OCI-LY3 (cell line): ENCODE measurements at regions not wholly inside any gene's neighbourhood (a gene's known extent, or its start where the extent isn't known, plus 50 kb on each side); places are given as distances from the start of the nearest gene placed in this dataset.

ENCODE experiments used
- H2AFZ ChIP-seq: fragments of 200-600, 300-600 bp; shearing (Covaris generic); 2 replicates; pipeline ENCODE4 v1.6.0; 2014; ENCODE audit warnings: antibody characterized with exemption, low read depth, low read length
- H3K27ac ChIP-seq: fragments of 200-600, 300-600 bp; sonication (generic); 2 replicates; pipeline ENCODE4 v1.5.1; 2014; ENCODE audit warnings: mild to moderate bottlenecking, low read length, moderate library complexity, mixed read lengths
- H3K27me3 ChIP-seq: fragments of 200-600, 300-600 bp; sonication (generic); 2 replicates; pipeline ENCODE4 v1.6.1; 2014; ENCODE audit warnings: low read depth, low read length, mixed read lengths
- H3K36me3 ChIP-seq: fragments of 200-600, 300-600 bp; sonication (generic); replicated peaks from 2 replicates; pipeline ENCODE3; 2014; ENCODE audit warnings: low read depth, low read length, mixed read lengths
- H3K4me1 ChIP-seq: fragments of 300-600, 200-600 bp; sonication (generic); 2 replicates; pipeline ENCODE4 v1.6.1; 2014; ENCODE audit warnings: low read length, mixed read lengths
- H3K4me2 ChIP-seq: fragments of 200-600, 300-600 bp; sonication (generic); 2 replicates; pipeline ENCODE4 v1.6.1; 2014; ENCODE audit warnings: low read length, mixed read lengths
- H3K4me3 ChIP-seq: fragments of 300-600, 200-600 bp; sonication (generic); 2 replicates; pipeline ENCODE4 v1.5.1; 2014; ENCODE audit warnings: antibody characterized with exemption, mild to moderate bottlenecking, low read length, moderate library complexity
- H3K79me2 ChIP-seq: fragments of 300-600, 200-600 bp; shearing (Covaris generic); 2 replicates; pipeline ENCODE4 v1.6.1; 2014; ENCODE audit warnings: mild to moderate bottlenecking, low read length, mixed read lengths
- H3K9ac ChIP-seq: fragments of 300-600, 200-600 bp; shearing (Covaris generic); 2 replicates; pipeline ENCODE4 v1.6.0; 2014; ENCODE audit warnings: mild to moderate bottlenecking, low read length, moderate library complexity
- H3K9me3 ChIP-seq: fragments of 200-600, 300-600 bp; shearing (Covaris generic); 2 replicates; pipeline ENCODE4 v1.6.1; 2014; ENCODE audit warnings: low read length, mixed read lengths; ENCODE audit not compliant: insufficient read depth
- H4K20me1 ChIP-seq: fragments of 200-600, 300-600 bp; sonication (generic); 2 replicates; pipeline ENCODE4 v1.6.1; 2016; ENCODE audit warnings: low read length, mixed read lengths; ENCODE audit not compliant: insufficient read depth
- EZH2phosphoT487 ChIP-seq: fragments of 200-600 bp; shearing (Covaris generic); IDR thresholded peaks from 2 replicates; pipeline ENCODE4 v1.6.1; 2018; ENCODE audit warnings: antibody characterized with exemption, mixed run types, low read depth
- TF ChIP-seq, protein P1 (sequence below): fragments of 200-600, 300-600 bp; sonication (generic); IDR thresholded peaks from 2 replicates; pipeline ENCODE4 v1.5.1; 2014; ENCODE audit warnings: antibody characterized with exemption, low read length, low read depth

DNA sequence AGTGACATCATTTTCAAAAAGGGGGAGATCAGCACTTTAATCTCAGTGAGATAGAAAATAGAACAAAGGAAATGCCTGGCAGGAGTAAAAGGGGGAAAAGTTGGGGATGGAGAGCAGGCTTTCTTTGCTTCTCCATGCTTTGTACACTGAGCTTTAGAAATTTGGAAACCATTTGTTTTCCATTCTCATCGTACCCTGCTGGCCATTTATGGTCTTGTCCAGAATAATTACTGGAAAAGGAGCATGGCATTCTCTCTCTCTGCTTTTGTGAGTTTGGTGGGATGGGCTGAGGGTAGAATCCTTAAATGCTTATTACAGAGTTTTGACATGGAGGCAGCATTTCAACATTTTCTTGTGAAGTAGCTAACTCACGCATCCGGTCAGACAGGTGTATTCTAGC is 104.4 kb upstream of the FLRT2 start:
- Histone ChIP-seq H3K9ac (no peak overlapping the region), H3K79me2 (no peaks in the 10 kb centered on the region), H3K4me3 (no peak overlapping the region), H3K4me1 (no peaks in the 10 kb centered on the region), H3K36me3 (no peaks in the 10 kb centered on the region), H2AFZ (no peak overlapping the region), H3K9me3 (no peaks in the 10 kb centered on the region), H4K20me1 (no peaks in the 10 kb centered on the region), H3K27me3 (no peaks in the 10 kb centered on the region), H3K4me2 (no peak overlapping the region), H3K27ac (no peak overlapping the region)
- TF ChIP-seq EZH2phosphoT487, result no peak
- TF ChIP-seq, protein P1, sequence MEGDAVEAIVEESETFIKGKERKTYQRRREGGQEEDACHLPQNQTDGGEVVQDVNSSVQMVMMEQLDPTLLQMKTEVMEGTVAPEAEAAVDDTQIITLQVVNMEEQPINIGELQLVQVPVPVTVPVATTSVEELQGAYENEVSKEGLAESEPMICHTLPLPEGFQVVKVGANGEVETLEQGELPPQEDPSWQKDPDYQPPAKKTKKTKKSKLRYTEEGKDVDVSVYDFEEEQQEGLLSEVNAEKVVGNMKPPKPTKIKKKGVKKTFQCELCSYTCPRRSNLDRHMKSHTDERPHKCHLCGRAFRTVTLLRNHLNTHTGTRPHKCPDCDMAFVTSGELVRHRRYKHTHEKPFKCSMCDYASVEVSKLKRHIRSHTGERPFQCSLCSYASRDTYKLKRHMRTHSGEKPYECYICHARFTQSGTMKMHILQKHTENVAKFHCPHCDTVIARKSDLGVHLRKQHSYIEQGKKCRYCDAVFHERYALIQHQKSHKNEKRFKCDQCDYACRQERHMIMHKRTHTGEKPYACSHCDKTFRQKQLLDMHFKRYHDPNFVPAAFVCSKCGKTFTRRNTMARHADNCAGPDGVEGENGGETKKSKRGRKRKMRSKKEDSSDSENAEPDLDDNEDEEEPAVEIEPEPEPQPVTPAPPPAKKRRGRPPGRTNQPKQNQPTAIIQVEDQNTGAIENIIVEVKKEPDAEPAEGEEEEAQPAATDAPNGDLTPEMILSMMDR, result no peak

DNA sequence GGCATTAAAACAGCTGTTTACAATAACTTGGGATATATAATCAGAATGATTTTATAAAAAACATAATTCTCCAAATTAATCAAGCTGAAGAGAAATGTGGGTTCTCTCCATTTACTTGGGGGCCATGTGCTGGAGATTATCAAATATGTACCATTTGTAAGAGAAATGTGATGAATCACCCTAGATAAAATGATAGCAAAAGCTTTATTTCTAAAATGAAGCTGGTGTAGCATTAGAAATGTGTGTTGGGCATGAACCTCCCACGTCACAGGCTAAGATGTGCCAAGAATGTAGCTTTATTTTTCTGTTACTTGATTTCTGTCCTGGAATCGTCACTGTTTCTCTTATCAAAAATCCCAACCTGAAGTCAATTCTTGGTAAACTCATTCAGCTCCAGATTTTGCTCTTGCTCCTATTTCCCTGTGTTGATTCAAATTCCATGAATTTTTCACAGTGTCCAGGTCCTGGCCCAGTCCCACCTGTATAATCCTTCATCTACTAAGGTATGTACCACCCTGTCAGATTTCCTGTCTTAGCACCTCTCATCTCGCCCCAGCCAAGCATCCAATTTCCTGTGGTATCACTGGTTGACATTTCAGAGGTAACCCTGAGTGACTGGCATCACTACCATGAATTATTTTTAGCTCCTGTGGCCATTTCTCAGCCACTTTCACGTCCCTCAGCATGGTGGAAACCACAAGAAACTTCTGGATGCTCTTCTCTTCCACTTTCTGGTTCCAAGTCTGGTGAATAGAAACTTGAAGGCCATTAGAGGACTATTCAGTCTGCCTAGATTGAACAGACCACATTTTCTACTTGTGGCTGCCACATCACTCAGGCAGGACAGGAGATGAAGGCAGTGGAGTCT is 103.6 kb upstream of the FLRT2 start:
- H3K27me3 ChIP-seq, result no peaks in the 10 kb centered on the region
- H3K9me3 ChIP-seq, result no peaks in the 10 kb centered on the region
- H3K4me3 ChIP-seq, result no peak overlapping the region
- no peak overlapping the region for H2AFZ ChIP-seq
- no peaks in the 10 kb centered on the region for H3K4me1 ChIP-seq
- no peaks in the 10 kb centered on the region for H3K36me3 ChIP-seq
- no peaks in the 10 kb centered on the region for H4K20me1 ChIP-seq
- no peak overlapping the region for H3K27ac ChIP-seq
- H3K79me2 ChIP-seq, result no peaks in the 10 kb centered on the region
- no peak for TF ChIP-seq EZH2phosphoT487
- TF ChIP-seq, protein P1, result no peak
- no peak overlapping the region for H3K9ac ChIP-seq
- no peak overlapping the region for H3K4me2 ChIP-seq

DNA sequence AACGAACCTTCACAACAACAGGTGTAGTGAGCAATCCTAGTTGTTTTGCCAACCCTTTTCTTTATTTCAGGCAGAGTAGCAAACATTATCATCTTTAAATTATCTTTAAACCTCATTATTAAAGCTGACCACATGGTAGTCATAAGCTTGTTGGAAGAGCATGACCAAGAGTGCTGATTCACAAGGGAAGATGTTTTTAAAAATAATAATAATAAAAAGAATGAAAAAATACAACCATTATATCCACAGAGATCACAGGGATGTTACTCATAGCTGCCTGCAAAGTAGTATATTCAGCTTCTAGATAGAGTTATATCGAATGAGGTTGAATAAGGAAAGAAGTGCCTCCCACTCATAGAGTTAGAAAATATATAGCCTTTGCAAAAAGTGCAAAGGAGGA is 101.0 kb upstream of the FLRT2 start:
- H3K9ac ChIP-seq, result no peak overlapping the region
- H3K4me2 ChIP-seq, result no peak overlapping the region
- no peak overlapping the region for H3K4me3 ChIP-seq
- TF ChIP-seq, protein P1, result no peak
- no peak for TF ChIP-seq EZH2phosphoT487
- no peaks in the 10 kb centered on the region for H3K4me1 ChIP-seq
- H3K27me3 ChIP-seq, result no peaks in the 10 kb centered on the region
- H3K9me3 ChIP-seq, result no peaks in the 10 kb centered on the region
- no peaks in the 10 kb centered on the region for H3K79me2 ChIP-seq
- H3K27ac ChIP-seq, result no peak overlapping the region
- no peaks in the 10 kb centered on the region for H4K20me1 ChIP-seq
- no peaks in the 10 kb centered on the region for H3K36me3 ChIP-seq
- H2AFZ ChIP-seq, result no peak overlapping the region

DNA sequence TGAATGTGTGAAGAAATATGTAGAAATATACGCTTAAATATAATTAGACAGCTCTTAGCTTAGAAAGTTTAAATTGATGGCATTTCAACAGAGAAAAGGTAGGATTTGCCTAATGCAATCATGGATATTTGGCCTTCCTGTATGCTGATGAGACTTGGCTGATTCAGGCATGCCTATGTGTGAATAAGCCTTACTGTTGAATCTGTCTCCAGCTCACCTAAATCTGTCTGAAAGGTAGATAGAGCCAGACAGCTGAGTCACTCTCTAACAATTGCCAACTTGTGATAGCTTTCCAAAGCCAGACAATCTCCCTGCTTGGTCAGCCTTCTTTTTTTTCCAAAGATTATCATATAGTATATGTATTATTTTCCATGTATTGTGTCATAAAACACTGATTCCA is 92.8 kb upstream of the FLRT2 start:
- Histone ChIP-seq H4K20me1 (no peaks in the 10 kb centered on the region), H3K4me3 (no peak overlapping the region), H3K27me3 (no peaks in the 10 kb centered on the region), H3K27ac (no peak overlapping the region), H3K4me1 (no peaks in the 10 kb centered on the region), H3K9me3 (no peaks in the 10 kb centered on the region), H3K79me2 (no peaks in the 10 kb centered on the region), H2AFZ (no peak overlapping the region), H3K36me3 (no peaks in the 10 kb centered on the region), H3K4me2 (no peak overlapping the region), H3K9ac (no peak overlapping the region)
- TF ChIP-seq, protein P1, result no peak
- no peak for TF ChIP-seq EZH2phosphoT487
